HG02943 (cell line): ENCODE measurements at regions not wholly inside any gene's neighbourhood (a gene's known extent, or its start where the extent isn't known, plus 50 kb on each side); places are given as distances from the start of the nearest gene placed in this dataset.
"Not testable (repeated sequence)": the region's sequence is repeated elsewhere in the genome, so short reads cannot be mapped to it uniquely, and the experiment has no call there.

Experiments
- ATAC-seq: cut with Tn5 transposase; IDR thresholded peaks from one replicate; pipeline ENCODE4 v1.9.1; 2021; ENCODE audit warnings: mild to moderate bottlenecking, low read depth, moderate library complexity; ENCODE audit not compliant: unreplicated experiment

- no peak for ATAC-seq
Measured at GRCh38 chr1:60952612-60953111, 129.7 kb upstream of the NFIA start.

- ATAC-seq: no peak
Measured at GRCh38 chr1:60950224-60951063, 131.9 kb upstream of the NFIA start.

GRCh38 chr1:60949826-60950197, 132.5 kb upstream of the NFIA start:
- no peak for ATAC-seq

- no peak for ATAC-seq
Measured at GRCh38 chr1:60949154-60949825, 133.1 kb upstream of the NFIA start.

GRCh38 chr1:60948486-60948885, 133.9 kb upstream of the NFIA start:
- ATAC-seq: no peak

- ATAC-seq: no peak
Measured at GRCh38 chr1:60947367-60947766, 135.0 kb upstream of the NFIA start.

GRCh38 chr1:60942896-60943638, 139.3 kb upstream of the NFIA start:
- no peak for ATAC-seq

- no peak for ATAC-seq
Measured at GRCh38 chr1:60942291-60942690, 140.1 kb upstream of the NFIA start.

GRCh38 chr1:60940685-60941084, 141.7 kb upstream of the NFIA start:
- not testable (repeated sequence) for ATAC-seq

GRCh38 chr1:60937720-60938119, 144.6 kb upstream of the NFIA start:
- ATAC-seq: no peak

GRCh38 chr1:60936591-60937342, 145.6 kb upstream of the NFIA start:
- ATAC-seq: no peak

GRCh38 chr1:60936163-60936562, 146.2 kb upstream of the NFIA start:
- ATAC-seq: no peak

GRCh38 chr1:60935599-60936110, 146.7 kb upstream of the NFIA start:
- ATAC-seq: no peak

GRCh38 chr1:60930130-60930529, 152.2 kb upstream of the NFIA start:
- ATAC-seq: no peak

- no peak for ATAC-seq
Measured at GRCh38 chr1:60924964-60925798, 157.2 kb upstream of the NFIA start.

GRCh38 chr1:60924165-60924564, 158.2 kb upstream of the NFIA start:
- ATAC-seq: no peak

- no peak for ATAC-seq
Measured at GRCh38 chr1:60923389-60924087, 158.8 kb upstream of the NFIA start.

- ATAC-seq: no peak
Measured at GRCh38 chr1:60922304-60922703, 160.1 kb upstream of the NFIA start.

GRCh38 chr1:60921175-60921574, 161.2 kb upstream of the NFIA start:
- ATAC-seq: no peak
